Memory B cell (primary cell): ENCODE measurements at regions not wholly inside any gene's neighbourhood (a gene's known extent, or its start where the extent isn't known, plus 50 kb on each side); places are given as distances from the start of the nearest gene placed in this dataset.

Experiments used
- ATAC-seq: fragments of 150-1000 bp; cut with Tn5 transposase; 2 replicates; pipeline ENCODE4 v1.10.0; 2021; ENCODE audit warnings: low read depth, mild to moderate bottlenecking, moderate library complexity
- DNase-seq, 2 donors: peaks; one replicate each; pipeline ENCODE4 v3.0.0; 2022; ENCODE audit warnings: low spot score in 2 of 2
- H3K27ac Mint-ChIP-seq: one replicate; pipeline ENCODE4 v1.8.0; 2022; ENCODE audit warnings: mild to moderate bottlenecking, moderate library complexity, mixed read lengths
- H3K27me3 Mint-ChIP-seq: one replicate; pipeline ENCODE4 v1.8.0; 2022; ENCODE audit warnings: mixed read lengths
- H3K36me3 Mint-ChIP-seq: one replicate; pipeline ENCODE4 v1.8.0; 2022; ENCODE audit warnings: mild to moderate bottlenecking, mixed read lengths
- H3K4me1 Mint-ChIP-seq: one replicate; pipeline ENCODE4 v1.8.0; 2022; ENCODE audit warnings: mixed read lengths
- H3K4me3 Mint-ChIP-seq: one replicate; pipeline ENCODE4 v1.8.0; 2022; ENCODE audit warnings: mild to moderate bottlenecking, moderate library complexity, mixed read lengths
- H3K9me3 Mint-ChIP-seq: one replicate; pipeline ENCODE4 v1.8.0; 2022; ENCODE audit warnings: mixed read lengths

GRCh38 chr19:30671622-30672051, 299.5 kb downstream of the ZNF536 start:
- Mint-ChIP-seq H3K4me1 (no peaks in the 10 kb centered on the region), H3K36me3 (no peaks in the 10 kb centered on the region), H3K27ac (no peak overlapping the region), H3K4me3 (no peak overlapping the region), H3K9me3 (no peaks in the 10 kb centered on the region), H3K27me3 (peaks cover 4% of the 10 kb centered on the region)
- no peak for ATAC-seq
- no peak for DNase-seq

GRCh38 chr19:30671367-30671619, 299.1 kb downstream of the ZNF536 start:
- H3K27ac Mint-ChIP-seq = no peak overlapping the region
- no peaks in the 10 kb centered on the region for H3K9me3 Mint-ChIP-seq
- no peak overlapping the region for H3K4me3 Mint-ChIP-seq
- no peaks in the 10 kb centered on the region for H3K36me3 Mint-ChIP-seq
- no peaks in the 10 kb centered on the region for H3K4me1 Mint-ChIP-seq
- no peak for DNase-seq
- H3K27me3 Mint-ChIP-seq = peaks cover 4% of the 10 kb centered on the region
- no peak for ATAC-seq

GRCh38 chr19:30670562-30671366, 298.6 kb downstream of the ZNF536 start:
- Mint-ChIP-seq H3K4me3 (no peak overlapping the region), H3K4me1 (no peaks in the 10 kb centered on the region), H3K36me3 (no peaks in the 10 kb centered on the region), H3K27ac (no peak overlapping the region), H3K9me3 (no peaks in the 10 kb centered on the region), H3K27me3 (peaks cover 5% of the 10 kb centered on the region)
- DNase-seq (no peak), ATAC-seq (no peak)

GRCh38 chr19:30670011-30670329, 297.8 kb downstream of the ZNF536 start:
- H3K27ac Mint-ChIP-seq = no peak overlapping the region
- DNase-seq = no peak
- ATAC-seq = no peak
- no peaks in the 10 kb centered on the region for H3K9me3 Mint-ChIP-seq
- H3K27me3 Mint-ChIP-seq = peaks cover 5% of the 10 kb centered on the region
- H3K36me3 Mint-ChIP-seq = no peaks in the 10 kb centered on the region
- no peak overlapping the region for H3K4me3 Mint-ChIP-seq
- H3K4me1 Mint-ChIP-seq = no peaks in the 10 kb centered on the region

- H3K27ac Mint-ChIP-seq = no peak overlapping the region
- no peaks in the 10 kb centered on the region for H3K9me3 Mint-ChIP-seq
- H3K36me3 Mint-ChIP-seq = no peaks in the 10 kb centered on the region
- H3K4me1 Mint-ChIP-seq = no peaks in the 10 kb centered on the region
- H3K4me3 Mint-ChIP-seq = no peak overlapping the region
- DNase-seq = peak; percentile 5 to 26
- no peak for ATAC-seq
- H3K27me3 Mint-ChIP-seq = peaks cover 5% of the 10 kb centered on the region
These were observed 297.3 kb downstream of the ZNF536 start for GRCh38 chr19:30669329-30670010.

- H3K27ac Mint-ChIP-seq = no peak overlapping the region
- no peaks in the 10 kb centered on the region for H3K4me1 Mint-ChIP-seq
- H3K27me3 Mint-ChIP-seq = peaks cover 5% of the 10 kb centered on the region
- no peak for ATAC-seq
- no peaks in the 10 kb centered on the region for H3K9me3 Mint-ChIP-seq
- no peak overlapping the region for H3K4me3 Mint-ChIP-seq
- DNase-seq = no peak
- no peaks in the 10 kb centered on the region for H3K36me3 Mint-ChIP-seq
These were observed 296.5 kb downstream of the ZNF536 start for GRCh38 chr19:30668521-30669155.

- H3K4me3 Mint-ChIP-seq = no peak overlapping the region
- DNase-seq (no peak), ATAC-seq (no peak)
- no peaks in the 10 kb centered on the region for H3K36me3 Mint-ChIP-seq
- no peaks in the 10 kb centered on the region for H3K4me1 Mint-ChIP-seq
- H3K27me3 Mint-ChIP-seq = peaks cover 5% of the 10 kb centered on the region
- no peak overlapping the region for H3K27ac Mint-ChIP-seq
- H3K9me3 Mint-ChIP-seq = no peaks in the 10 kb centered on the region
These were observed 295.6 kb downstream of the ZNF536 start for GRCh38 chr19:30667746-30668145.

- Mint-ChIP-seq H3K4me1 (no peaks in the 10 kb centered on the region), H3K4me3 (no peak overlapping the region), H3K36me3 (no peaks in the 10 kb centered on the region), H3K9me3 (no peaks in the 10 kb centered on the region), H3K27ac (no peak overlapping the region), H3K27me3 (peaks cover 5% of the 10 kb centered on the region)
- DNase-seq = no peak
- no peak for ATAC-seq
These were observed 295.0 kb downstream of the ZNF536 start for GRCh38 chr19:30667227-30667626.

GRCh38 chr19:30666301-30666803, 294.2 kb downstream of the ZNF536 start:
- peak in 1 of 2 donors; percentile 32 for DNase-seq
- Mint-ChIP-seq H3K36me3 (no peaks in the 10 kb centered on the region), H3K27me3 (peaks cover 5% of the 10 kb centered on the region), H3K27ac (no peak overlapping the region), H3K9me3 (no peaks in the 10 kb centered on the region), H3K4me1 (no peaks in the 10 kb centered on the region), H3K4me3 (no peak overlapping the region)
- no peak for ATAC-seq

- peaks cover 3% of the 10 kb centered on the region for H3K27me3 Mint-ChIP-seq
- ATAC-seq (no peak), DNase-seq (no peak)
- no peak overlapping the region for H3K4me3 Mint-ChIP-seq
- no peaks in the 10 kb centered on the region for H3K4me1 Mint-ChIP-seq
- H3K27ac Mint-ChIP-seq = no peak overlapping the region
- H3K36me3 Mint-ChIP-seq = no peaks in the 10 kb centered on the region
- no peaks in the 10 kb centered on the region for H3K9me3 Mint-ChIP-seq
These were observed 293.3 kb downstream of the ZNF536 start for GRCh38 chr19:30665449-30665848.

GRCh38 chr19:30663611-30664174, 291.5 kb downstream of the ZNF536 start:
- no peak for DNase-seq
- no peak overlapping the region for H3K4me3 Mint-ChIP-seq
- peaks cover 3% of the 10 kb centered on the region for H3K27me3 Mint-ChIP-seq
- H3K27ac Mint-ChIP-seq = no peak overlapping the region
- no peaks in the 10 kb centered on the region for H3K36me3 Mint-ChIP-seq
- no peaks in the 10 kb centered on the region for H3K9me3 Mint-ChIP-seq
- no peak for ATAC-seq
- no peaks in the 10 kb centered on the region for H3K4me1 Mint-ChIP-seq

- ATAC-seq (no peak), DNase-seq (no peak)
- Mint-ChIP-seq H3K4me1 (no peaks in the 10 kb centered on the region), H3K27ac (no peak overlapping the region), H3K4me3 (no peak overlapping the region), H3K9me3 (peaks cover 4% of the 10 kb centered on the region), H3K36me3 (no peaks in the 10 kb centered on the region), H3K27me3 (peaks cover 3% of the 10 kb centered on the region)
These were observed 290.2 kb downstream of the ZNF536 start for GRCh38 chr19:30662211-30662861.

GRCh38 chr19:30659638-30660037, 287.5 kb downstream of the ZNF536 start:
- no peak for DNase-seq
- no peak overlapping the region for H3K4me3 Mint-ChIP-seq
- no peaks in the 10 kb centered on the region for H3K36me3 Mint-ChIP-seq
- peaks cover 4% of the 10 kb centered on the region for H3K9me3 Mint-ChIP-seq
- no peak for ATAC-seq
- H3K27ac Mint-ChIP-seq = no peak overlapping the region
- no peaks in the 10 kb centered on the region for H3K4me1 Mint-ChIP-seq
- peaks cover 2% of the 10 kb centered on the region for H3K27me3 Mint-ChIP-seq
